ENCODE measurements at regions not wholly inside any gene's neighbourhood (a gene's known extent, or its start where the extent isn't known, plus 50 kb on each side); places are given as distances from the start of the nearest gene placed in this dataset.

DNA sequence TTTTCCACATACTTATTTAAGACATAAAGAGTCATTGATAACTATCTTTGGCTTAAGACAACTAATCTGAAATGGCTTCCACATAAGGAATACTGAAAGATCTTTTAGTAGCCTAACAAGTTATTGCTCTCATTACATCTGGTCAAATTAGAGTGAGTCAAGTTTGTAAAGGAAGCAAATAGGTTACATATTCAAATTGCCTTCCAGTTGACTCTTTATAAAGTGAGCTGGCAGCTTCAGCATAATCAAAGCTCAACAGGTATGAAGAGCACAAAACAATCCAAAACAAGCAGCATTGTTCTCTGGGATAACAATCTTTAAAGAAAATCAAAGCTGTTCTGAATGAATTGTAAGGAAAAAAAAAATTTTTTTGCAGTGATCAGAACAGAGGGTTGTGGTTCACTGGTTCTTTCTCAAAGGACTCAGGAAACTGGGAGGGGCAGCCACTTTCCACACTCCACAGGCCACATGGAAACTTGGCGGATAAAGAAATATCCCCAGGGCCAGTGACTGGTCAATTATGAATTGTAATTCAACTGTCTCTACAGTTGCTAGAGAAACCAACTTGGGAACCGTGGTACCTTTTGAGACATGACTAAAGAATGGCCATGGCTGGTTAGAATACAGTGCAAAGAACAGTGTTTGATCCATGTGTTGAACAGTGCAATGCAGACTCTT lies 369.3 kb upstream of the KCNH7 start:
- Histone ChIP-seq H3K36me3 (replicated peaks in 1 of 2; ENCODE audit: control extremely low read depth in 1 of 2, control insufficient read depth in 1 of 2, extremely low read depth in 1 of 2, insufficient read depth in 2 of 2, low read length in 1 of 2) (no peaks in the 10 kb centered on the region), H3K4me1 (ENCODE audit: control insufficient read depth in 2 of 2, insufficient read depth in 2 of 2, low read length in 2 of 2) (no peaks in the 10 kb centered on the region), H4K20me1 (ENCODE audit: control insufficient read depth, insufficient read depth, low read length, poor library complexity, severe bottlenecking) (no peaks in the 10 kb centered on the region), H3K4me3 (ENCODE audit: control extremely low read depth in 1 of 5, extremely low read depth in 1 of 5, insufficient read depth in 1 of 5, low read depth in 2 of 5, low read length in 4 of 5) (no peak overlapping the region), H3K27me3 (replicated peaks in 1 of 4; ENCODE audit: control extremely low read depth in 1 of 4, control insufficient read depth in 3 of 4, insufficient read depth in 4 of 4, low read length in 3 of 4) (no peaks in the 10 kb centered on the region), H3K79me2 (ENCODE audit: control insufficient read depth, insufficient read depth, low read length) (no peaks in the 10 kb centered on the region), H3K27ac (ENCODE audit: low read length in 2 of 2) (no peak overlapping the region), H3K9me3 (ENCODE audit: control extremely low read depth in 1 of 3, control insufficient read depth in 2 of 3, insufficient read depth in 1 of 3, low read length in 2 of 3) (no peaks in the 10 kb centered on the region), H3K4me2 (replicated peaks; ENCODE audit: low read depth, low read length, poor library complexity, severe bottlenecking) (no peak overlapping the region), H2AFZ (ENCODE audit: insufficient read depth, low read depth, low read length, poor library complexity, severe bottlenecking) (no peak overlapping the region), H3K9ac (ENCODE audit: low read length) (no peak overlapping the region)
- DNase-seq (no peak), ATAC-seq (ENCODE audit: low read depth) (no peak)
- H3K9me3 Mint-ChIP-seq (ENCODE audit: insufficient read depth) = no peaks in the 10 kb centered on the region
- no peaks in the 10 kb centered on the region for H3K4me1 Mint-ChIP-seq
- H3K4me3 Mint-ChIP-seq = no peak overlapping the region
- 83% methylated on average over 1 of the region's 2 CpGs for WGBS (ENCODE audit: insufficient coverage)
- no peak overlapping the region for H3K27ac Mint-ChIP-seq
- ChIA-PET POLR2A (no interaction called here), CTCF (no interaction called here)
- H3K27me3 Mint-ChIP-seq = no peaks in the 10 kb centered on the region
- TF ChIP-seq EZH2 (IDR thresholded peaks at IDR 0.05; ENCODE audit: borderline replicate concordance, insufficient read depth, low read depth, low read length, poor library complexity, severe bottlenecking) = no peak
- TF ChIP-seq, protein P1, sequence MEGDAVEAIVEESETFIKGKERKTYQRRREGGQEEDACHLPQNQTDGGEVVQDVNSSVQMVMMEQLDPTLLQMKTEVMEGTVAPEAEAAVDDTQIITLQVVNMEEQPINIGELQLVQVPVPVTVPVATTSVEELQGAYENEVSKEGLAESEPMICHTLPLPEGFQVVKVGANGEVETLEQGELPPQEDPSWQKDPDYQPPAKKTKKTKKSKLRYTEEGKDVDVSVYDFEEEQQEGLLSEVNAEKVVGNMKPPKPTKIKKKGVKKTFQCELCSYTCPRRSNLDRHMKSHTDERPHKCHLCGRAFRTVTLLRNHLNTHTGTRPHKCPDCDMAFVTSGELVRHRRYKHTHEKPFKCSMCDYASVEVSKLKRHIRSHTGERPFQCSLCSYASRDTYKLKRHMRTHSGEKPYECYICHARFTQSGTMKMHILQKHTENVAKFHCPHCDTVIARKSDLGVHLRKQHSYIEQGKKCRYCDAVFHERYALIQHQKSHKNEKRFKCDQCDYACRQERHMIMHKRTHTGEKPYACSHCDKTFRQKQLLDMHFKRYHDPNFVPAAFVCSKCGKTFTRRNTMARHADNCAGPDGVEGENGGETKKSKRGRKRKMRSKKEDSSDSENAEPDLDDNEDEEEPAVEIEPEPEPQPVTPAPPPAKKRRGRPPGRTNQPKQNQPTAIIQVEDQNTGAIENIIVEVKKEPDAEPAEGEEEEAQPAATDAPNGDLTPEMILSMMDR (IDR thresholded peaks at IDR 0.05) = no peak
- intact Hi-C loops (cut with micrococcal nuclease) = no loop called here

DNA sequence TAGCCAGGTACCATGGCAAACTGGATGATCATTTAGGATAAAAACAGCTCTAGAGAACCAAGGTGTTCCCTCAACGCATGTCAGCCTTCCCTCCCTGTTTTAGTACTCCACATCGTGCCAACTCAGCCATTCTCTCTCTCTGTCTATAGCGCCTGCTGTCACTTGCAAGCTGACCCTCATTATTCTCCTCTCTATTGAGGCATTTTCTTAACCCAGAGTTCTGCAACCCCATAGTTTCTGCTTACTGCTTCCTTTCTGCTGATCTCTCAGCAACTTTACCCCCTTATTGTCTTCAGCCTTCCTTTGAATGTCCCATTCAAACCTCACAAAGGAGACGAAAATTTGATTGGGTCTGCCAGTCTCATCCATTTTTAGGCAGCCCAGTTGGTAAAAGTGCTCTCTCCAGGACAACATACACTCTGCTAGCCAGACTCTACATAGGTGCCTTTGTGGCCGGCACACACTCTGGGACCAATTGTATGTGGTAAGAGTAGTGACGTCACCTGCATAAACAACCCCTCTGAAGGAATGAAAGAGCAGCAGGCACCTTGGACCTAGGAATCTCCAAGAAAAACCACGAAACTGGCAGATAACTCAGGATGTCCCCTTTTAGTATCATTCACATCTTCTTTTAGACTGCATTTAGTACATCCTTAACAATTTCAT lies 367.2 kb upstream of the KCNH7 start:
- no peak overlapping the region for H3K4me2 ChIP-seq (replicated peaks; ENCODE audit: low read depth, low read length, poor library complexity, severe bottlenecking)
- no peak overlapping the region for H3K9ac ChIP-seq (ENCODE audit: low read length)
- 95% methylated on average over 5 of the region's 7 CpGs for WGBS (ENCODE audit: insufficient coverage)
- H3K27ac ChIP-seq (ENCODE audit: low read length in 2 of 2) = no peak overlapping the region
- H3K4me3 ChIP-seq (ENCODE audit: control extremely low read depth in 1 of 5, extremely low read depth in 1 of 5, insufficient read depth in 1 of 5, low read depth in 2 of 5, low read length in 4 of 5) = no peak overlapping the region
- no peak overlapping the region for H3K4me3 Mint-ChIP-seq
- ATAC-seq (ENCODE audit: low read depth) (no peak), DNase-seq (no peak)
- H3K27me3 Mint-ChIP-seq = no peaks in the 10 kb centered on the region
- no peaks in the 10 kb centered on the region for H3K27me3 ChIP-seq (replicated peaks in 1 of 4; ENCODE audit: control extremely low read depth in 1 of 4, control insufficient read depth in 3 of 4, insufficient read depth in 4 of 4, low read length in 3 of 4)
- no peaks in the 10 kb centered on the region for H3K4me1 Mint-ChIP-seq
- H3K9me3 Mint-ChIP-seq (ENCODE audit: insufficient read depth) = no peaks in the 10 kb centered on the region
- H3K4me1 ChIP-seq (ENCODE audit: control insufficient read depth in 2 of 2, insufficient read depth in 2 of 2, low read length in 2 of 2) = no peaks in the 10 kb centered on the region
- ChIA-PET POLR2A (no interaction called here), CTCF (no interaction called here)
- no peaks in the 10 kb centered on the region for H4K20me1 ChIP-seq (ENCODE audit: control insufficient read depth, insufficient read depth, low read length, poor library complexity, severe bottlenecking)
- intact Hi-C loops (cut with micrococcal nuclease) = no loop called here
- H3K79me2 ChIP-seq (ENCODE audit: control insufficient read depth, insufficient read depth, low read length) = no peaks in the 10 kb centered on the region
- H3K36me3 ChIP-seq (replicated peaks in 1 of 2; ENCODE audit: control extremely low read depth in 1 of 2, control insufficient read depth in 1 of 2, extremely low read depth in 1 of 2, insufficient read depth in 2 of 2, low read length in 1 of 2) = no peaks in the 10 kb centered on the region
- H3K9me3 ChIP-seq (ENCODE audit: control extremely low read depth in 1 of 3, control insufficient read depth in 2 of 3, insufficient read depth in 1 of 3, low read length in 2 of 3) = no peaks in the 10 kb centered on the region
- TF ChIP-seq, protein P1 (IDR thresholded peaks at IDR 0.05) = no peak
- no peak for TF ChIP-seq EZH2 (IDR thresholded peaks at IDR 0.05; ENCODE audit: borderline replicate concordance, insufficient read depth, low read depth, low read length, poor library complexity, severe bottlenecking)
- H2AFZ ChIP-seq (ENCODE audit: insufficient read depth, low read depth, low read length, poor library complexity, severe bottlenecking) = no peak overlapping the region
- no peak overlapping the region for H3K27ac Mint-ChIP-seq
